ENCODE measurements at regions not wholly inside any gene's neighbourhood (a gene's known extent, or its start where the extent isn't known, plus 50 kb on each side); places are given as distances from the start of the nearest gene placed in this dataset.
A peak's percentile ranks its signal among the peaks of the same experiment; 100 is the strongest.

DNA sequence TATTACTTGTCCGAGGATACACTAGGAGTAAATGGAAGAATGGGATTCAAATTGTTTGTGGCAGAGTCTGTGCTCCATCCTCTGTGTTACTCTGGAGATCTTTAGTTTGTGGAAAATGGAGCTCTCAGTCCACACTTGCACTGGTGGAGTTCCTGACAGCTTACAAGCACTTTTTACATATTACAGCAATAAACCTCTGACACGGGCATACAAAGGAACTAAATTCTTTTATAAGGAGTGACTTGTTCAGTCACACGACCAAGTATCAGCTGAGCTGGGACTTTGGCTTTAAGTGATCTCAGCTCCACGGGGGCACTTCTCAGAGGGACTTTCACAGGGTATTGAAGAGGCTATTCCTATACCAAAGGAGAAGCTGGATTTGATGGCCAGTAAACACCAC is 417.5 kb downstream of the LRIG3 start:
- Histone ChIP-seq H3K4me1 (ENCODE audit: low read depth) (no peaks in the 10 kb centered on the region), H3K27me3 (no peaks in the 10 kb centered on the region), H3K27ac (no peak overlapping the region), H3K36me3 (no peaks in the 10 kb centered on the region), H3K4me3 (no peak overlapping the region), H3K9me3 (ENCODE audit: low read depth) (no peaks in the 10 kb centered on the region)
- TF ChIP-seq CTCF (IDR thresholded peaks at IDR 0.05; ENCODE audit: low read depth, low read length) = no peak
- no peak for DNase-seq (ENCODE audit: low read depth in 1 of 2, low spot score in 1 of 2)

DNA sequence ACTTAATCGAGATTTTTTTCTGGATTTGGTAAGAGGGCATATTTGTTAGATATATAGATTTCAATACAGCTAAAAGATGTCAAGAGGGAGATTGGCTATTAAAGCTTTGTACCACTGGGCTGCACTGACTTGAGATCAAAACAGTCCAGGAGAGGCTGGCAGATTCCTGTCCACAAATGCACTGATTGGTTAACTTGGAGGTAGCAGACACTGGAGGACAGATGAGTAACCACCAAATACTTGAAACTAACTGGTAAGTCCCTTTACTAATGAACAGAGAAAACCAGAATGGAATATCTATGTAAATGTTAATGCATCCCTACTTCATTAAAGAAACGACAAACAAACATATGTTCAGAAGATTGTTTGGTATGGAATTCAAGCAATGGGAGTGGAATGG is 416.6 kb downstream of the LRIG3 start:
- TF ChIP-seq CTCF (IDR thresholded peaks at IDR 0.05; ENCODE audit: low read depth, low read length) = no peak
- H3K27me3 ChIP-seq = no peaks in the 10 kb centered on the region
- no peak overlapping the region for H3K4me3 ChIP-seq
- DNase-seq (ENCODE audit: low read depth in 1 of 2, low spot score in 1 of 2) = no peak
- no peaks in the 10 kb centered on the region for H3K9me3 ChIP-seq (ENCODE audit: low read depth)
- H3K36me3 ChIP-seq = no peaks in the 10 kb centered on the region
- H3K27ac ChIP-seq = no peak overlapping the region
- H3K4me1 ChIP-seq (ENCODE audit: low read depth) = no peaks in the 10 kb centered on the region

DNA sequence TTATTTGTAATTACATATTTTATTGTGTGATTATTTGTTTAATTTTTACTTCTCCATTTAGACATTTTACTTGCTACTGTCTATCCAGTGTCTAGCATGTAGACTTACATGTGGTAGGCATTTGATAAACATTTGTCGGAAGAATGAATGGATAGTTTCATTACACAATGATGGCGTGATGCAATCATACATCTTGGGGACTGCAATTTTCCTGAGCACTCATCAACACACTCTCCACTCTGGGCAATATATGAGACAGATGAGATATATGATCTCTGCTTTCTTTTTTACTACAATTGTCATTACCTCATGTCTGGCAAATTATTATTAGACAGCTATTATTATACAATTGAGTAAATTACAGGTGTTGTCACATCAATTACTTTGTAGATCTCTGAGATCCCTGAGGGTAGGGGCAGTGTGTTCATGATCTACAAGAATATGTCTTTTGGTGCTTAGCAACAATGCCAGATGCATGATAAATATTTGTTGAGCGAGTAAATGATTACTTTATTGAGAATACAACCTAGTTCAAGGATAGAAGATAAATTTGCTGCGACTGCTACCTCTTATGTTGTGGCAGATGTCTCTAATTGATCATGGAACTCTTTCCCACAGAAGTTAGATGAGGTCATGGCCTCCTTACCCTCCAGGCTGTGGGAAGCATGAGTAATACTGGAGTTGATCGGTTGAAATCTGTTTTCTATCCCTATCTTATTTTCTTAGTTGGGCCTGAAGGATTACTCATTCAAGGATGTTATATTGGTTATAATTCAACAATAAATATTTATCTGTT is 416.0 kb downstream of the LRIG3 start:
- H3K27me3 ChIP-seq = no peaks in the 10 kb centered on the region
- H3K4me1 ChIP-seq (ENCODE audit: low read depth) = no peaks in the 10 kb centered on the region
- DNase-seq (ENCODE audit: low read depth in 1 of 2, low spot score in 1 of 2) = peak in 1 of 2 donors; percentile 53
- H3K36me3 ChIP-seq = no peaks in the 10 kb centered on the region
- no peaks in the 10 kb centered on the region for H3K9me3 ChIP-seq (ENCODE audit: low read depth)
- H3K4me3 ChIP-seq = no peak overlapping the region
- H3K27ac ChIP-seq = no peak overlapping the region
- no peak for TF ChIP-seq CTCF (IDR thresholded peaks at IDR 0.05; ENCODE audit: low read depth, low read length)

DNA sequence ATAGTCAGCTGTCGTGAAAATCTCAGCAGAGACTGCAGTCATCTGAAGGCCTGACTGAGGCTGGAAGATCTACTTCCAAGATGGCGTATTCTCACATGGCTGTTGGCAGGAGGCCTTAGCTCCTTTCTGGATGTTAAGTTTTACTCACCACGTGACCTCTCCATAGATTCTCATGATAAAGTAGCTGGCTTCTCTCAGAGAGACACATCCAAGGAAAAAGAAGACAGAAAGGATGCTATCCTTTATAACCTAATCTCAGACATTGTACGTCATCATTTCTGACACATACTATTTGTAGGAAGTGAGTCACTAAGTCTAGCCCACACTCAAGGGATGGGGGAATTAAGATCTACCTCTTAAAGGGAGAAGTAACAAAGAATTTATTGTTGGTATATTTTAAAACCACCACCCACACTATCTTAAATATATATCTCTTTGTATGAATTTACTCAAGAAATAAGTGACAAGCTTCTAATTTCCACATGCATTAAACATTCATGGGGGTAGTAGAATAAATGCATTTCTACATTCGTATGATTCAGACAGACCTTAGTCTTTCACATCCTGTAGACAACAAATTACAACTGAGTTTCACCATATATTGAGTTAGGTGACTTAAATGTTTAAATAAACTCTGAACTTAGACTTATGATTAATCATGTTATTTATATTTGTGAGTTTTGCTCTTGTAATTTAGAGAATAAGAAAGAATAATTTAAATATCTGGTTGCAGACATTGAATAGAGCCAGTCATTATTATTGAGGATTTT is 411.0 kb downstream of the LRIG3 start:
- H3K27ac ChIP-seq = no peak overlapping the region

DNA sequence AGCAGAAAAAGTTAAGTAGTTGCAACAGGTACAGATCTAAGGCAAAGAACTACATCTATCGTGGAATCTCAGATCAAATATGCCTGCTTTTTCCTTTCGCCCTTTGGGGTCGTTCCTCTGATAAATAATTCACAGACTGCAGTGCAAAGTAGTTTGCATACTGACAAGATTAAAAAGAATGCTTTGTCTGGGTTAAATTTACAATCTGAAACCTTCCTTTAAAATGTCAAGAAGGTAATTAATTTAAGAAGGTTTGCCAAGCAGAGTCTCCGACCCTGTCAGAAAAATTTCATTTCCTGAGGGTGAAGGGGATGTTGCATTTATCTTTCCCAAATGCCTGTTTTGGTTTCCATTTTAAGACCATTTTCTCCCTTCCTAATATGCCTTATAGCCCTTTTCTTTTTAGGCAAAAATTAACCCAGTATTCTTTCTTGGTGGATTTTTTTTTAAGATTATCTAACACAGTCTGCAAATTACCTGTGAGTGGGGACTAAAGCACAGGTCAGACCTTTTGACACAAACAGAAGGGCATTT is 406.9 kb downstream of the LRIG3 start:
- Histone ChIP-seq H3K4me3 (no peak overlapping the region), H3K4me1 (ENCODE audit: low read depth) (no peaks in the 10 kb centered on the region), H3K27ac (no peak overlapping the region), H3K9me3 (ENCODE audit: low read depth) (no peaks in the 10 kb centered on the region), H3K36me3 (no peaks in the 10 kb centered on the region), H3K27me3 (no peaks in the 10 kb centered on the region)
- DNase-seq (ENCODE audit: low read depth in 1 of 2, low spot score in 1 of 2) = no peak
- no peak for TF ChIP-seq CTCF (IDR thresholded peaks at IDR 0.05; ENCODE audit: low read depth, low read length)

More for the DNA sequence above, 411.0 kb downstream of the LRIG3 start:
- no peaks in the 10 kb centered on the region for H3K4me1 ChIP-seq (ENCODE audit: low read depth)
- no peak for TF ChIP-seq CTCF (IDR thresholded peaks at IDR 0.05; ENCODE audit: low read depth, low read length)
- H3K36me3 ChIP-seq = no peaks in the 10 kb centered on the region
- peak in 1 of 2 donors; percentile 60 for DNase-seq (ENCODE audit: low read depth in 1 of 2, low spot score in 1 of 2)
- no peak overlapping the region for H3K4me3 ChIP-seq
- H3K27me3 ChIP-seq = no peaks in the 10 kb centered on the region
- no peaks in the 10 kb centered on the region for H3K9me3 ChIP-seq (ENCODE audit: low read depth)

Measured in cardiac muscle cell (in vitro differentiated cells and primary cell).